Vagina (tissue), 2 donors: ENCODE measurements at regions not wholly inside any gene's neighbourhood (a gene's known extent, or its start where the extent isn't known, plus 50 kb on each side); places are given as distances from the start of the nearest gene placed in this dataset.

ENCODE experiments used
- DNase-seq, 2 donors: peaks; one replicate each; pipeline ENCODE4 v3.0.0-alpha.2; 2017; ENCODE audit errors: extremely low spot score in 2 of 2
- H3K27ac ChIP-seq: fragments of 200-600 bp; sonication (generic); one replicate; pipeline ENCODE4 v1.5.1; 2019
- H3K27me3 ChIP-seq: fragments of 200-600 bp; sonication (generic); one replicate; pipeline ENCODE4 v1.5.1; 2019
- H3K36me3 ChIP-seq, 2 donors: fragments of 200-600 bp; sonication (generic); one replicate each; pipeline ENCODE4 v1.5.1; 2017 to 2019
- H3K4me1 ChIP-seq: fragments of 200-600 bp; sonication (generic); one replicate; pipeline ENCODE4 v1.5.1; 2019
- H3K4me3 ChIP-seq, 2 donors: fragments of 200-600 bp; sonication (generic); 1 replicate in 1 of 2; 2 replicates in 1 of 2; pipeline ENCODE4 v1.5.1; 2016 to 2019
- H3K9me3 ChIP-seq: fragments of 200-600 bp; sonication (generic); one replicate; pipeline ENCODE4 v1.5.1; 2019
- POLR2A ChIP-seq, 2 donors: fragments of 450-650 bp; IDR thresholded peaks; one replicate each; pipeline ENCODE4 v1.6.1; 2017; ENCODE audit warnings: antibody characterized with exemption in 2 of 2, mild to moderate bottlenecking in 2 of 2, moderate library complexity in 2 of 2
- POLR2AphosphoS5 ChIP-seq, 2 donors: sonication (generic); formaldehyde crosslinking; IDR thresholded peaks; one replicate each; pipeline ENCODE4 v1.9.0; 2017; ENCODE audit warnings: antibody characterized with exemption in 2 of 2, mild to moderate bottlenecking in 2 of 2, low read depth in 1 of 2; ENCODE audit not compliant: insufficient read depth in 1 of 2
- intact Hi-C: fragments of 100-400 bp; cut with DNase I; formaldehyde crosslinking; loops from one replicate; pipeline ENCODE4 v1.15.1; 2023
- TF ChIP-seq, protein P1 (sequence below), 3 experiments: fragments of 450-650 bp in 2 of 3; fragments of 200-600 bp in 1 of 3; sonication (generic) in 1 of 3; IDR thresholded peaks; one replicate each; pipeline ENCODE4 v1.5.1; 2017 to 2019; ENCODE audit warnings: antibody characterized with exemption in 3 of 3, mild to moderate bottlenecking in 2 of 3, moderate library complexity in 2 of 3

DNA sequence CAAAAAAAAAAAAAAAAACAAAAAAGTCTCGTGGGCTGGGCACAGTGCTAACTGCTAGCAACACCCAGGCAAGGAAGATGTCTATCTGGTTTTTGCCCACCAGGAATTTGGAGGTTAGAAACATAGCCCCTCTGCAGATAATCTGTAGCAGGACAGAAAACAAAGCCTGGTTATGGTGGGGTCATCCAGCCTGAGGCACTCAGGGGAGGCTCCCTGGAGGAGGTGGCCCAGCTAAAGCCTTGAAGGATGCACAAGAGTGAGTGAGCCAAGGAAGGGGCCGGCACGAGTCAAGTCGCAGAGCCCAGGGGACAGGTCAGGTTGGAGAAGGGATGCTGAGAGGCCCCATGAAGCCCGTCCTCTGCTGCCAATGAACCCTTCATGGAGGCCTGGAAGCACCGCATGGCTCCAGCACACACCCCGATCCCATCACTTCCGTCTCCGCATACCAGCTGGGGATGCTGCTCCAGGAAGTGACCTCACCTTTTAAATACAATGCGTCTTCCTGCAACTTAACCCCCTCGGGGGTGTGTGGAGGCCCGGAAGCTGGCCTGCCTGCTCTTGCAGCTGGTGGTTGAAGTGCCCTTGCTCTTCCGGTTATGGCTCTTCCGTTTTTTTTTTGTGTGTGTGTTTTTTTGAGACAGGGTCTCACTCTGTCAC lies 86.5 kb downstream of the ENGASE start:
- intact Hi-C loops: no loop called here
- Histone ChIP-seq H3K4me1 (no peaks in the 10 kb centered on the region), H3K36me3 (no peaks in the 10 kb centered on the region), H3K4me3 (no peak overlapping the region), H3K27ac (no peak overlapping the region), H3K27me3 (no peaks in the 10 kb centered on the region), H3K9me3 (no peaks in the 10 kb centered on the region)
- no peak for DNase-seq
- TF ChIP-seq POLR2AphosphoS5 (IDR thresholded peaks at IDR 0.05; ENCODE audit: insufficient read depth in 1 of 2, low read depth in 1 of 2) (no peak), POLR2A (IDR thresholded peaks at IDR 0.05) (no peak)
- TF ChIP-seq, protein P1, sequence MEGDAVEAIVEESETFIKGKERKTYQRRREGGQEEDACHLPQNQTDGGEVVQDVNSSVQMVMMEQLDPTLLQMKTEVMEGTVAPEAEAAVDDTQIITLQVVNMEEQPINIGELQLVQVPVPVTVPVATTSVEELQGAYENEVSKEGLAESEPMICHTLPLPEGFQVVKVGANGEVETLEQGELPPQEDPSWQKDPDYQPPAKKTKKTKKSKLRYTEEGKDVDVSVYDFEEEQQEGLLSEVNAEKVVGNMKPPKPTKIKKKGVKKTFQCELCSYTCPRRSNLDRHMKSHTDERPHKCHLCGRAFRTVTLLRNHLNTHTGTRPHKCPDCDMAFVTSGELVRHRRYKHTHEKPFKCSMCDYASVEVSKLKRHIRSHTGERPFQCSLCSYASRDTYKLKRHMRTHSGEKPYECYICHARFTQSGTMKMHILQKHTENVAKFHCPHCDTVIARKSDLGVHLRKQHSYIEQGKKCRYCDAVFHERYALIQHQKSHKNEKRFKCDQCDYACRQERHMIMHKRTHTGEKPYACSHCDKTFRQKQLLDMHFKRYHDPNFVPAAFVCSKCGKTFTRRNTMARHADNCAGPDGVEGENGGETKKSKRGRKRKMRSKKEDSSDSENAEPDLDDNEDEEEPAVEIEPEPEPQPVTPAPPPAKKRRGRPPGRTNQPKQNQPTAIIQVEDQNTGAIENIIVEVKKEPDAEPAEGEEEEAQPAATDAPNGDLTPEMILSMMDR (IDR thresholded peaks at IDR 0.05): no peak

DNA sequence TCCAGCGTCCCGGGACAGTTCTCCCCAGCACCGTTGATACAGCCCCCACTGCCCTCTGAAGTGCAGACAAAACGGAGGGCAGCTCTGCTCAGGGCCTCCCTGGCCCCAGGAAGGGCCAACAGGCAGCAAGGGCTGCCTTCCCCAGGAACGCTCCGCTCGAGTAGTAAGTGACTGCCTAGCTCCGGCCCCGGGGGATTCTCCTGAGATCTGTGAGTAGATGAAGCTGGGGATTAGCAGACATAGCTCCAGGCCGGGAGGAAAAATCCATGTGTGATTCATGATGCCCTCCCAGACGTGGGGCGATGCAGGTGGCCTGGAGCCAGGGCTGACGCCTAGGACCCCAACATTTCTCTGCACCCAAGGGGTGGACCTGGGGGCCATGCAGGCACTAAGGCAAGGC lies 85.3 kb downstream of the ENGASE start:
- TF ChIP-seq, protein P1 (IDR thresholded peaks at IDR 0.05): no peak
- no peak for TF ChIP-seq POLR2A (IDR thresholded peaks at IDR 0.05)
- no peak for TF ChIP-seq POLR2AphosphoS5 (IDR thresholded peaks at IDR 0.05; ENCODE audit: insufficient read depth in 1 of 2, low read depth in 1 of 2)
- Histone ChIP-seq H3K4me3 (no peak overlapping the region), H3K9me3 (no peaks in the 10 kb centered on the region), H3K4me1 (no peaks in the 10 kb centered on the region), H3K27me3 (no peaks in the 10 kb centered on the region), H3K36me3 (no peaks in the 10 kb centered on the region), H3K27ac (no peak overlapping the region)
- intact Hi-C loops: no loop called here
- DNase-seq: no peak

DNA sequence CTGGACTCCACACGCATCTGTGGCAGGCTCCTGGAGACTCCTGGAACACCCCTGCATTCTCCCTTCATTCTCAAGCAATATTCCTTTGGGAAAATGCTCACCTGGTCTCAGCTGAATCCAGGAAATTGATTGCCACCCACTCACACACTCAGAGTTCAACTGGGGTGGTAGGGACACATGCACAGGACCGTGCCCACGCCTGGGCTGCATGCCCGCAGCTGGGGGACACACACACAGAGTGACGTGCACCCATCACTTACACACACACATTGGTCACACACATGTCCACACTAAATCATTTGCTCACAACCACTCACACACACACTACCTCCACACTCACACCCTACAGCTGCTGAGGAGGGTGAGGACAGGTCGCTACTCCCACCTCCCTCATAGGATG lies 84.8 kb downstream of the ENGASE start:
- Histone ChIP-seq H3K27me3 (no peaks in the 10 kb centered on the region), H3K9me3 (no peaks in the 10 kb centered on the region), H3K4me1 (no peaks in the 10 kb centered on the region), H3K27ac (no peak overlapping the region), H3K4me3 (no peak overlapping the region), H3K36me3 (no peaks in the 10 kb centered on the region)
- TF ChIP-seq POLR2A (IDR thresholded peaks at IDR 0.05) (no peak), POLR2AphosphoS5 (IDR thresholded peaks at IDR 0.05; ENCODE audit: insufficient read depth in 1 of 2, low read depth in 1 of 2) (no peak)
- TF ChIP-seq, protein P1 (IDR thresholded peaks at IDR 0.05): no peak
- no peak for DNase-seq
- intact Hi-C loops: no loop called here

DNA sequence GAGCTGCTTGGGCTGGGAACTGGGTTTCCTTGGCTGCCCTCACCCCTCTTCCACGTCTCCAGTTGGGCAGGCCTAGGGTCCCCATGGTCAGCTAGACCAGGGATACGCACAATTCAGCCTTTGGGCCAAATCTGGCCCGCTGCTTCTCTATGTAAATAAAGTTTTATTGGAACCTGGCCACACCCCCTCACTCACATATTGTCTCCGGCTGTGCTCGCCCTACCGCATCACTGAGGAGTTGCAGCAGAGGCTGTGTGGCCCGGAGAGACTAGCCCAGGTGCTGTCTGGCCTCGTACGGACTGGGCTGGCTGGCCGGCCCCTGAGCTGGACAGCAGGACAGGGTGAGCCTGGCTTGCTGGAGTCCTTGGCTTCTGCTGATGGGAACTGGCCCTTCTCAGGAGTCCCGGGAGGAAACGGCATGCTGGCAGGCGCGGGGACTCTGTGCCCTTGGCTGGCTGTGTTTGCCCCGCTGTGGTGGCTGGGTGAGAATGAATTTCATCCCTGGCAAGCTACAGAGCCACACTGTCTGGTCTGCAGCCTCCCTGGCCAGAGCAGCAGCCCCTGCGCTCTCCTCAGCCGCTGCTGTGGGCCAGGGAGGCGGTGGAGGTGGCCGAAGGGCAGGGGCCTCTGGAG lies 82.0 kb downstream of the ENGASE start:
- DNase-seq: no peak
- Histone ChIP-seq H3K4me3 (no peak overlapping the region), H3K27ac (no peak overlapping the region), H3K4me1 (no peaks in the 10 kb centered on the region), H3K9me3 (no peaks in the 10 kb centered on the region), H3K27me3 (no peaks in the 10 kb centered on the region), H3K36me3 (no peaks in the 10 kb centered on the region)
- TF ChIP-seq POLR2AphosphoS5 (IDR thresholded peaks at IDR 0.05; ENCODE audit: insufficient read depth in 1 of 2, low read depth in 1 of 2) (no peak), POLR2A (IDR thresholded peaks at IDR 0.05) (no peak)
- TF ChIP-seq, protein P1 (IDR thresholded peaks at IDR 0.05): no peak
- intact Hi-C loops: no loop called here

DNA sequence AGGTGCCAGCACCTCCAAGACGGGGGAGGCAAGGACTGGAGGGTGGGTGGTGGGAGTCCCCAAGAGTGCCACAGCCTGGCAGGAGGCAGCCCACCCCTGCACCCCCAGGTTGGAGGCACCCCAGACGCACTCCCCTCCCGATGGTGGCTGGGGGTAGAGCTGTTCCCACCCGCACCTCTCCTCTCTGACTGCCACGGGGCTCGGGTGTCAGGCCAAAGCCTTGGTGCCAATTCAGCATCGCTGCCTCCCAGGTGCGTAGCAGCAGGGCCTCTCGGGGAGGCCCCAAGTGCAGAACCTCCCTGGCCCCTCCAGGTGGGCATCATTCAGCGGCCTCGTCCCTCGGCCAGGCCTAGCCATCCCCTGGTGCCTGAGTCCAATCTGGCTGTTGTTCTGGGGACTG lies 81.1 kb downstream of the ENGASE start:
- Histone ChIP-seq H3K4me3 (no peak overlapping the region), H3K9me3 (no peaks in the 10 kb centered on the region), H3K27ac (no peak overlapping the region), H3K27me3 (no peaks in the 10 kb centered on the region), H3K36me3 (no peaks in the 10 kb centered on the region), H3K4me1 (no peaks in the 10 kb centered on the region)
- DNase-seq: no peak
- intact Hi-C loops: no loop called here
- TF ChIP-seq, protein P1 (IDR thresholded peaks at IDR 0.05): no peak
- TF ChIP-seq POLR2AphosphoS5 (IDR thresholded peaks at IDR 0.05; ENCODE audit: insufficient read depth in 1 of 2, low read depth in 1 of 2) (no peak), POLR2A (IDR thresholded peaks at IDR 0.05) (no peak)
